ENCODE measurements at regions not wholly inside any gene's neighbourhood (a gene's known extent, or its start where the extent isn't known, plus 50 kb on each side); places are given as distances from the start of the nearest gene placed in this dataset.

- Histone ChIP-seq H3K27me3 (ENCODE audit: insufficient read depth) (no peaks in the 10 kb centered on the region), H2AFZ (ENCODE audit: low read depth) (no peak overlapping the region), H3K36me3 (replicated peaks in 1 of 2; ENCODE audit: control insufficient read depth in 1 of 2, insufficient read depth in 2 of 2, low read length in 1 of 2) (no peaks in the 10 kb centered on the region), H3F3A (replicated peaks; ENCODE audit: insufficient read depth) (no peaks in the 10 kb centered on the region), H3K27ac (ENCODE audit: low read depth in 2 of 2, low read length in 1 of 2) (no peak overlapping the region), H3K9me2 (no peaks in the 10 kb centered on the region), H3K9me3 (no peaks in the 10 kb centered on the region), H3K79me2 (ENCODE audit: insufficient read depth) (no peaks in the 10 kb centered on the region), H3K4me2 (no peak overlapping the region), H3K4me3 (ENCODE audit: low read depth in 2 of 2, low read length in 1 of 2) (no peak overlapping the region), H4K20me1 (ENCODE audit: insufficient read depth) (no peaks in the 10 kb centered on the region), H3K4me1 (ENCODE audit: control insufficient read depth in 1 of 2, insufficient read depth in 2 of 2, low read depth in 1 of 2, low read length in 1 of 2) (peaks cover 0 to 2% of the 10 kb centered on the region in 2 experiments; a peak in 1 of 4 replicates), H3K9ac (no peak overlapping the region)
- WGBS (ENCODE audit: low lambda C conversion rate), result 30% methylated on average over 5 of the region's 5 CpGs
- CTCF ChIA-PET, result interaction anchor here (0.8 to 1.1 kb wide), 3 partner anchors 9 to 233 kb away, joined by 3 read pairs; no protein-coding TSS in a partner anchor
- TF ChIP-seq MEF2A (IDR thresholded peaks at IDR 0.05; ENCODE audit: borderline replicate concordance, low read depth), result no peak
- TF ChIP-seq SMC3 (IDR thresholded peaks at IDR 0.05; ENCODE audit: low read depth, low read length), result no peak
- TF ChIP-seq, protein P1, sequence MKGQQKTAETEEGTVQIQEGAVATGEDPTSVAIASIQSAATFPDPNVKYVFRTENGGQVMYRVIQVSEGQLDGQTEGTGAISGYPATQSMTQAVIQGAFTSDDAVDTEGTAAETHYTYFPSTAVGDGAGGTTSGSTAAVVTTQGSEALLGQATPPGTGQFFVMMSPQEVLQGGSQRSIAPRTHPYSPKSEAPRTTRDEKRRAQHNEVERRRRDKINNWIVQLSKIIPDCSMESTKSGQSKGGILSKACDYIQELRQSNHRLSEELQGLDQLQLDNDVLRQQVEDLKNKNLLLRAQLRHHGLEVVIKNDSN (IDR thresholded peaks at IDR 0.05; ENCODE audit: borderline replicate concordance, low read depth), result no peak
- no peak for TF ChIP-seq CTCF (IDR thresholded peaks at IDR 0.05)
- no peak for TF ChIP-seq RCOR1 (IDR thresholded peaks at IDR 0.05; ENCODE audit: low read length)
- TF ChIP-seq, protein P2, sequence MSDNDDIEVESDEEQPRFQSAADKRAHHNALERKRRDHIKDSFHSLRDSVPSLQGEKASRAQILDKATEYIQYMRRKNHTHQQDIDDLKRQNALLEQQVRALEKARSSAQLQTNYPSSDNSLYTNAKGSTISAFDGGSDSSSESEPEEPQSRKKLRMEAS (IDR thresholded peaks at IDR 0.05; ENCODE audit: low read depth), result no peak
- no peak for TF ChIP-seq POLR2AphosphoS5 (IDR thresholded peaks at IDR 0.05; ENCODE audit: low read depth, low read length)
- TF ChIP-seq FOSL2 (IDR thresholded peaks at IDR 0.05; ENCODE audit: borderline replicate concordance, low read depth), result no peak
- no peak for TF ChIP-seq RFX5 (IDR thresholded peaks at IDR 0.05; ENCODE audit: low read length)
- TF ChIP-seq, protein P3, sequence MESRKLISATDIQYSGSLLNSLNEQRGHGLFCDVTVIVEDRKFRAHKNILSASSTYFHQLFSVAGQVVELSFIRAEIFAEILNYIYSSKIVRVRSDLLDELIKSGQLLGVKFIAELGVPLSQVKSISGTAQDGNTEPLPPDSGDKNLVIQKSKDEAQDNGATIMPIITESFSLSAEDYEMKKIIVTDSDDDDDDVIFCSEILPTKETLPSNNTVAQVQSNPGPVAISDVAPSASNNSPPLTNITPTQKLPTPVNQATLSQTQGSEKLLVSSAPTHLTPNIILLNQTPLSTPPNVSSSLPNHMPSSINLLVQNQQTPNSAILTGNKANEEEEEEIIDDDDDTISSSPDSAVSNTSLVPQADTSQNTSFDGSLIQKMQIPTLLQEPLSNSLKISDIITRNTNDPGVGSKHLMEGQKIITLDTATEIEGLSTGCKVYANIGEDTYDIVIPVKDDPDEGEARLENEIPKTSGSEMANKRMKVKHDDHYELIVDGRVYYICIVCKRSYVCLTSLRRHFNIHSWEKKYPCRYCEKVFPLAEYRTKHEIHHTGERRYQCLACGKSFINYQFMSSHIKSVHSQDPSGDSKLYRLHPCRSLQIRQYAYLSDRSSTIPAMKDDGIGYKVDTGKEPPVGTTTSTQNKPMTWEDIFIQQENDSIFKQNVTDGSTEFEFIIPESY (IDR thresholded peaks at IDR 0.05; ENCODE audit: borderline replicate concordance, low read depth), result no peak
- no peak for TF ChIP-seq CHD2 (IDR thresholded peaks at IDR 0.05; ENCODE audit: low read length, partially characterized antibody)
- no peak for TF ChIP-seq NFIC (IDR thresholded peaks at IDR 0.05; ENCODE audit: borderline replicate concordance)
- POLR2A ChIA-PET, result no interaction called here
- no peak for DNase-seq
Measured at GRCh38 chr9:89835666-89836065, 230.9 kb downstream of the GADD45G start.

Measured in SK-N-SH (cell line).